Renal cortex interstitium (tissue), 11 donors: ENCODE measurements at regions not wholly inside any gene's neighbourhood (a gene's known extent, or its start where the extent isn't known, plus 50 kb on each side); places are given as distances from the start of the nearest gene placed in this dataset.
A peak's percentile ranks its signal among the peaks of the same experiment; 100 is the strongest.

Source experiments
- DNase-seq, 11 donors: peaks; one replicate each; pipeline ENCODE4 v3.0.0-alpha.2; 2013; ENCODE audit warnings: low read depth in 9 of 11, low spot score in 4 of 11; ENCODE audit errors: extremely low read depth in 1 of 11

GRCh38 chr7:18226598-18226997, 199.0 kb upstream of the PRPS1L1 start:
- DNase-seq = no peak

- no peak for DNase-seq
These were observed 201.0 kb upstream of the PRPS1L1 start for GRCh38 chr7:18228686-18229085.

GRCh38 chr7:18230271-18230670, 202.6 kb upstream of the PRPS1L1 start:
- no peak for DNase-seq

- DNase-seq = no peak
These were observed 204.2 kb upstream of the PRPS1L1 start for GRCh38 chr7:18231854-18232253.

- no peak for DNase-seq
These were observed 206.9 kb upstream of the PRPS1L1 start for GRCh38 chr7:18234519-18234918.

- DNase-seq = no peak
These were observed 208.2 kb upstream of the PRPS1L1 start for GRCh38 chr7:18235819-18236218.

- no peak for DNase-seq
These were observed 211.6 kb upstream of the PRPS1L1 start for GRCh38 chr7:18239212-18239611.

GRCh38 chr7:18241543-18242231, 214.0 kb upstream of the PRPS1L1 start:
- no peak for DNase-seq

GRCh38 chr7:18243731-18244130, 216.1 kb upstream of the PRPS1L1 start:
- no peak for DNase-seq

- DNase-seq = no peak
These were observed 222.5 kb upstream of the PRPS1L1 start for GRCh38 chr7:18250133-18250532.

- DNase-seq = peak in 3 of 11 donors; percentile 10 to 11 (median 10)
These were observed 230.1 kb upstream of the PRPS1L1 start for GRCh38 chr7:18257711-18258110.

- DNase-seq = no peak
These were observed 233.5 kb upstream of the HDAC9 start for GRCh38 chr7:18262058-18262457.

- DNase-seq = no peak
These were observed 229.8 kb upstream of the HDAC9 start for GRCh38 chr7:18265611-18266281.

- no peak for DNase-seq
These were observed 227.0 kb upstream of the HDAC9 start for GRCh38 chr7:18268571-18268970.

- no peak for DNase-seq
These were observed 219.2 kb upstream of the HDAC9 start for GRCh38 chr7:18276380-18276779.

GRCh38 chr7:18278316-18278715, 217.2 kb upstream of the HDAC9 start:
- DNase-seq = no peak

- no peak for DNase-seq
These were observed 212.5 kb upstream of the HDAC9 start for GRCh38 chr7:18283045-18283444.

GRCh38 chr7:18287482-18287881, 208.1 kb upstream of the HDAC9 start:
- no peak for DNase-seq

GRCh38 chr7:18288322-18289037, 207.1 kb upstream of the HDAC9 start:
- no peak for DNase-seq

GRCh38 chr7:18289788-18290187, 205.8 kb upstream of the HDAC9 start:
- DNase-seq = peak in 1 of 11 donors; percentile 22
